ENCODE measurements at regions not wholly inside any gene's neighbourhood (a gene's known extent, or its start where the extent isn't known, plus 50 kb on each side); places are given as distances from the start of the nearest gene placed in this dataset.

DNA sequence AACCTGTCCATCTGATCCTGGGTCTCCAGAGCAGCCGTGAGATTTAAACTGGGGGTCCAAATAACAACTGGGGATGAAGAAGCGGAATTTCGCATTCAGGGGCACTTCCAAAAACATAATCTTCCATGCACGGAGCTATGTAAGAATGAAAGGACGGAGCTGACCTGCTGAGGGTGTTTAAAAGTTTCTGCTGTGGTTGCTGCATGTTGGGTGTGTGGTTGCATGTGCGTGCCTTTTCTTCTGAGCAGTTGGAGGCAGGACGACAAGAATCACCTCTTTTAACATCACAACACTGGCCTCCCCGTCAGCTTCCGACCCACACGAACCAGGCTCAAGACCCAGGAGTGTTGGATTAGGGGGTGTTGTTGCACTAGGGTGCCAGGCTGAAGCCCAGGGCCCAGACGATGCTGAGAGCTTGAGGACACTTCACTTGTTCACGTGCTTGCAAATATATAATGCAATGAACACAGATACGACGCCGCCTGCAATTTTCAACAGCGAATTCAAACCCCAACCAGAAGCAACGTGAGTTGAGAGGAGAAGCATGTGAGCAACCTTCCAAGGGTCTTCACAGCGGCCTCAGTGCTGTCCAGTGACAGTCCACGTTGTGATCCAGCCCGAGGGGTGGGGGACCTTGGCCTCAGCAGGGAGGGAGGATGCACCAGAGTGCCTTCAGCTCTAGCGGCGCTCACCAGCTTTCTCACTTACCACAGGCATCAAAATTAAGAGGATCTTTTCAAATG lies 76.0 kb upstream of the SALL3 start:
- TF ChIP-seq, protein P1, sequence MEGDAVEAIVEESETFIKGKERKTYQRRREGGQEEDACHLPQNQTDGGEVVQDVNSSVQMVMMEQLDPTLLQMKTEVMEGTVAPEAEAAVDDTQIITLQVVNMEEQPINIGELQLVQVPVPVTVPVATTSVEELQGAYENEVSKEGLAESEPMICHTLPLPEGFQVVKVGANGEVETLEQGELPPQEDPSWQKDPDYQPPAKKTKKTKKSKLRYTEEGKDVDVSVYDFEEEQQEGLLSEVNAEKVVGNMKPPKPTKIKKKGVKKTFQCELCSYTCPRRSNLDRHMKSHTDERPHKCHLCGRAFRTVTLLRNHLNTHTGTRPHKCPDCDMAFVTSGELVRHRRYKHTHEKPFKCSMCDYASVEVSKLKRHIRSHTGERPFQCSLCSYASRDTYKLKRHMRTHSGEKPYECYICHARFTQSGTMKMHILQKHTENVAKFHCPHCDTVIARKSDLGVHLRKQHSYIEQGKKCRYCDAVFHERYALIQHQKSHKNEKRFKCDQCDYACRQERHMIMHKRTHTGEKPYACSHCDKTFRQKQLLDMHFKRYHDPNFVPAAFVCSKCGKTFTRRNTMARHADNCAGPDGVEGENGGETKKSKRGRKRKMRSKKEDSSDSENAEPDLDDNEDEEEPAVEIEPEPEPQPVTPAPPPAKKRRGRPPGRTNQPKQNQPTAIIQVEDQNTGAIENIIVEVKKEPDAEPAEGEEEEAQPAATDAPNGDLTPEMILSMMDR (IDR thresholded peaks at IDR 0.05 in 8 of 11, conservative IDR thresholded peaks at IDR 0.05 in 3 of 11), result no peak
- no peak for TF ChIP-seq POLR2A (IDR thresholded peaks at IDR 0.05)

All from spleen (tissue), 7 donors.